B cell (primary cell): ENCODE measurements at regions not wholly inside any gene's neighbourhood (a gene's known extent, or its start where the extent isn't known, plus 50 kb on each side); places are given as distances from the start of the nearest gene placed in this dataset.

ENCODE experiments used
- ATAC-seq: fragments of 200-7000 bp; cut with Tn5 transposase; one replicate; pipeline ENCODE4 v1.10.0; 2021; ENCODE audit warnings: low read depth, mild to moderate bottlenecking, moderate number of reproducible peaks, moderate library complexity
- CTCF ChIA-PET: fragments of 350-600 bp; sonication (Branson Sonifier 250); formaldehyde crosslinking; loops from one replicate; lab custom pipeline; 2021; ENCODE audit warnings: antibody characterized with exemption, inconsistent platforms; lab: Charles Lee
- POLR2A ChIA-PET: fragments of 350-600 bp; sonication (Branson Sonifier 250); formaldehyde crosslinking; loops from one replicate; lab custom pipeline; 2021; ENCODE audit warnings: antibody characterized with exemption; lab: Charles Lee
- DNase-seq: peaks from one replicate; pipeline ENCODE4 v3.0.0; 2013
- H2AFZ ChIP-seq: 2 replicates; pipeline ENCODE4 v1.6.1; 2012; ENCODE audit warnings: mild to moderate bottlenecking, low read depth, low read length; ENCODE audit not compliant: insufficient read depth, poor library complexity, severe bottlenecking
- H3K27ac ChIP-seq, 2 donors: 1 replicate in 1 of 2; 2 replicates in 1 of 2; pipeline ENCODE4 v1.5.1; 2012 to 2013; ENCODE audit warnings: low read length in 2 of 2, mild to moderate bottlenecking in 2 of 2, moderate library complexity in 1 of 2
- H3K27me3 ChIP-seq, 4 experiments: fragments of 200-600 bp in 1 of 4; sonication (generic) in 1 of 4; replicated peaks in 1 of 4; 1 replicate in 2 of 4; 2 replicates in 2 of 4; pipeline versions ENCODE4 v1.6.1 to v1.7.0; 2013 to 2016; ENCODE audit warnings: low read length in 3 of 4, mild to moderate bottlenecking in 2 of 4, mixed read lengths in 1 of 4, moderate library complexity in 1 of 4; ENCODE audit not compliant: insufficient read depth in 4 of 4, control insufficient read depth in 3 of 4; ENCODE audit errors: control extremely low read depth in 1 of 4
- H3K36me3 ChIP-seq, 2 experiments: replicated peaks in 1 of 2; 1 replicate in 1 of 2; 2 replicates in 1 of 2; pipeline versions ENCODE4 v1.6.1 to v1.7.1; 2013; ENCODE audit warnings: low read length in 1 of 2; ENCODE audit not compliant: insufficient read depth in 2 of 2, control insufficient read depth in 1 of 2; ENCODE audit errors: control extremely low read depth in 1 of 2, extremely low read depth in 1 of 2
- H3K4me1 ChIP-seq, 2 donors: fragments of 200-600 bp in 1 of 2; sonication (generic) in 1 of 2; 1 replicate in 1 of 2; 2 replicates in 1 of 2; pipeline versions ENCODE4 v1.5.1 to v1.6.1; 2013 to 2017; ENCODE audit warnings: low read length in 2 of 2; ENCODE audit not compliant: control insufficient read depth in 2 of 2, insufficient read depth in 2 of 2
- H3K4me2 ChIP-seq: replicated peaks from 2 replicates; pipeline ENCODE3; 2012; ENCODE audit warnings: mild to moderate bottlenecking, low read depth, low read length; ENCODE audit not compliant: poor library complexity, severe bottlenecking
- H3K4me3 ChIP-seq, 5 experiments: fragments of 200-600 bp in 1 of 5; sonication (generic) in 1 of 5; 1 replicate in 3 of 5; 2 replicates in 2 of 5; pipeline versions ENCODE4 v1.5.1 to v1.7.0; 2011 to 2016; ENCODE audit warnings: low read length in 4 of 5, mild to moderate bottlenecking in 4 of 5, low read depth in 2 of 5, control low read depth in 1 of 5, moderate library complexity in 1 of 5; ENCODE audit not compliant: insufficient read depth in 1 of 5; ENCODE audit errors: control extremely low read depth in 1 of 5, extremely low read depth in 1 of 5
- H3K79me2 ChIP-seq: fragments of 200-600 bp; sonication (generic); one replicate; pipeline ENCODE4 v1.6.0; 2016; ENCODE audit warnings: low read length; ENCODE audit not compliant: control insufficient read depth, insufficient read depth
- H3K9ac ChIP-seq: fragments of 200-600 bp; sonication (generic); 2 replicates; pipeline ENCODE4 v1.6.1; 2017; ENCODE audit warnings: mild to moderate bottlenecking, low read length, moderate library complexity
- H3K9me3 ChIP-seq, 3 donors: one replicate each; pipeline versions ENCODE4 v1.6.1 to v1.7.1; 2013; ENCODE audit warnings: low read length in 2 of 3; ENCODE audit not compliant: control insufficient read depth in 2 of 3, insufficient read depth in 1 of 3; ENCODE audit errors: control extremely low read depth in 1 of 3
- H4K20me1 ChIP-seq: 2 replicates; pipeline ENCODE4 v1.6.0; 2012; ENCODE audit warnings: mild to moderate bottlenecking, low read length; ENCODE audit not compliant: insufficient read depth, control insufficient read depth, poor library complexity, severe bottlenecking
- H3K27ac Mint-ChIP-seq: one replicate; pipeline ENCODE4 v1.8.0; 2021; ENCODE audit warnings: mixed read lengths
- H3K27me3 Mint-ChIP-seq: one replicate; pipeline ENCODE4 v1.8.0; 2021; ENCODE audit warnings: mixed read lengths
- H3K4me1 Mint-ChIP-seq: one replicate; pipeline ENCODE4 v1.8.0; 2021; ENCODE audit warnings: mixed read lengths
- H3K4me3 Mint-ChIP-seq: one replicate; pipeline ENCODE4 v1.8.0; 2021; ENCODE audit warnings: mixed read lengths
- H3K9me3 Mint-ChIP-seq: one replicate; pipeline ENCODE4 v1.8.0; 2022; ENCODE audit warnings: mixed read lengths; ENCODE audit not compliant: insufficient read depth
- EZH2 ChIP-seq: IDR thresholded peaks from 2 replicates; pipeline ENCODE4 v1.6.1; 2012; ENCODE audit warnings: borderline replicate concordance, low read depth, mild to moderate bottlenecking, moderate library complexity, low read length; ENCODE audit not compliant: insufficient read depth, poor library complexity, severe bottlenecking
- WGBS: methylation state at CpG from one replicate; pipeline ENCODE4 v1.1.5; 2013; ENCODE audit warnings: missing lambda C conversion rate; ENCODE audit not compliant: insufficient coverage; 5-methylcytosine and 5-hydroxymethylcytosine counted together
- intact Hi-C: fragments of 100-400 bp; cut with micrococcal nuclease; formaldehyde crosslinking; loops from one replicate; pipeline ENCODE4 v1.10.0; 2022
- TF ChIP-seq, protein P1 (sequence below): fragments of 200-600 bp; IDR thresholded peaks from one replicate; pipeline ENCODE4 v1.8.0; 2022; ENCODE audit warnings: antibody characterized with exemption, mild to moderate bottlenecking

DNA sequence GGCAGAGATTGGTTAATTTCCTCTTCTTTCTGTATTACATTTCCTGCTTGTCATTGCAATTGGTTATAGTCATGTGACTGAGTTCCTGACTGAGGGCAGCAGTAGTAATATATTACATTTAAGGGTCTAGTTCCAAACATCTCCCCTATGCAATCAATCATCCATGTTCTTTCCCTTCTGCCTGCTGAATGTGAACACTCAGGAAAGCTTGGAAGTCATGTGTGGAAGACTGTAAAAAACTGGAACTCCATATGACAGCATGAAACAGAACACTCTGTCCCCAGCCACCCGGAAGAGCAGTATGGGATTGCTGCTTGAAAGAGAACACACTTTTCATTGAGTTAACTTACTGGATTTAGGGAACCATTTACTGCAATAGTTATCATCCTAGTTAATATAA, 459.7 kb upstream of the SEMA3A start:
- Mint-ChIP-seq H3K9me3 (no peaks in the 10 kb centered on the region), H3K27ac (no peak overlapping the region), H3K4me1 (no peaks in the 10 kb centered on the region), H3K27me3 (no peaks in the 10 kb centered on the region), H3K4me3 (no peak overlapping the region)
- no peaks in the 10 kb centered on the region for H3K9me3 ChIP-seq
- POLR2A ChIA-PET, result no interaction called here
- CTCF ChIA-PET, result no interaction called here
- no CpG with 5 or more reads among the region's 1 CpG for WGBS
- no peaks in the 10 kb centered on the region for H3K79me2 ChIP-seq
- intact Hi-C loops, result no loop called here
- TF ChIP-seq, protein P1, sequence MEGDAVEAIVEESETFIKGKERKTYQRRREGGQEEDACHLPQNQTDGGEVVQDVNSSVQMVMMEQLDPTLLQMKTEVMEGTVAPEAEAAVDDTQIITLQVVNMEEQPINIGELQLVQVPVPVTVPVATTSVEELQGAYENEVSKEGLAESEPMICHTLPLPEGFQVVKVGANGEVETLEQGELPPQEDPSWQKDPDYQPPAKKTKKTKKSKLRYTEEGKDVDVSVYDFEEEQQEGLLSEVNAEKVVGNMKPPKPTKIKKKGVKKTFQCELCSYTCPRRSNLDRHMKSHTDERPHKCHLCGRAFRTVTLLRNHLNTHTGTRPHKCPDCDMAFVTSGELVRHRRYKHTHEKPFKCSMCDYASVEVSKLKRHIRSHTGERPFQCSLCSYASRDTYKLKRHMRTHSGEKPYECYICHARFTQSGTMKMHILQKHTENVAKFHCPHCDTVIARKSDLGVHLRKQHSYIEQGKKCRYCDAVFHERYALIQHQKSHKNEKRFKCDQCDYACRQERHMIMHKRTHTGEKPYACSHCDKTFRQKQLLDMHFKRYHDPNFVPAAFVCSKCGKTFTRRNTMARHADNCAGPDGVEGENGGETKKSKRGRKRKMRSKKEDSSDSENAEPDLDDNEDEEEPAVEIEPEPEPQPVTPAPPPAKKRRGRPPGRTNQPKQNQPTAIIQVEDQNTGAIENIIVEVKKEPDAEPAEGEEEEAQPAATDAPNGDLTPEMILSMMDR, result no peak
- no peak for TF ChIP-seq EZH2
- H4K20me1 ChIP-seq, result no peaks in the 10 kb centered on the region
- H2AFZ ChIP-seq, result no peak overlapping the region
- no peak overlapping the region for H3K9ac ChIP-seq
- H3K36me3 ChIP-seq, result no peaks in the 10 kb centered on the region
- no peaks in the 10 kb centered on the region for H3K27me3 ChIP-seq
- no peak overlapping the region for H3K4me2 ChIP-seq
- DNase-seq, result no peak
- no peaks in the 10 kb centered on the region for H3K4me1 ChIP-seq
- H3K27ac ChIP-seq, result no peak overlapping the region
- no peak for ATAC-seq
- no peak overlapping the region for H3K4me3 ChIP-seq

DNA sequence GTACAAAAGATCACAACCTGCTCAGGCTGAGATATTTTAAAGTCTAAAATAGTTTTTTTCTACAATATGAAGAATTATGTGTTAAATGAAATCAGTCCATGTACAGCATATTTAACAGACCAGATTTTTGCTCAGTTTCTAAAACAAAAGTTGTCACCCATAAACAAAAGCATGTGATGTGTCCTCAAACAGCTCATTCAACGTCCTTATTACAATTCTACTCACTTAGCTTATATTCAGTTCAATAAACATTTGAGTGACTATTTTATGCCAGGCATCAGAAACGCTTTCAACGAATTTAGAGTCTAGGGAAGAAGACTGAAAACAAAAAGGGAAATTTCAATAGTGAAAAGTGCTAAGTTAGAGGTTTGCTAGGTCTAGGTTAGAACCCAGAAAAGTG, 457.3 kb upstream of the SEMA3A start:
- H4K20me1 ChIP-seq, result no peaks in the 10 kb centered on the region
- no peaks in the 10 kb centered on the region for H3K4me1 ChIP-seq
- ChIA-PET CTCF (no interaction called here), POLR2A (no interaction called here)
- H3K27me3 Mint-ChIP-seq, result no peaks in the 10 kb centered on the region
- no peak overlapping the region for H3K9ac ChIP-seq
- H3K27me3 ChIP-seq, result no peaks in the 10 kb centered on the region
- no peaks in the 10 kb centered on the region for H3K4me1 Mint-ChIP-seq
- H3K27ac Mint-ChIP-seq, result no peak overlapping the region
- TF ChIP-seq EZH2, result no peak
- TF ChIP-seq, protein P1, result no peak
- H3K9me3 ChIP-seq, result no peaks in the 10 kb centered on the region
- intact Hi-C loops, result no loop called here
- H3K27ac ChIP-seq, result no peak overlapping the region
- no CpG with 5 or more reads among the region's 3 CpGs for WGBS
- DNase-seq (no peak), ATAC-seq (no peak)
- H3K36me3 ChIP-seq, result no peaks in the 10 kb centered on the region
- H2AFZ ChIP-seq, result no peak overlapping the region
- no peaks in the 10 kb centered on the region for H3K79me2 ChIP-seq
- H3K4me3 ChIP-seq, result no peak overlapping the region
- no peak overlapping the region for H3K4me2 ChIP-seq
- H3K9me3 Mint-ChIP-seq, result no peaks in the 10 kb centered on the region
- no peak overlapping the region for H3K4me3 Mint-ChIP-seq
